GM12878 (cell line): ENCODE measurements at regions not wholly inside any gene's neighbourhood (a gene's known extent, or its start where the extent isn't known, plus 50 kb on each side); places are given as distances from the start of the nearest gene placed in this dataset.

ENCODE experiments used
- ATF7 ChIP-seq: fragments of 450-650 bp; IDR thresholded peaks from 2 replicates; pipeline ENCODE4 v1.6.1; 2016; ENCODE audit warnings: low read depth, mild to moderate bottlenecking
- CREB1 ChIP-seq: IDR thresholded peaks from 2 replicates; pipeline ENCODE4 v1.6.1; 2012; ENCODE audit warnings: low read depth, mild to moderate bottlenecking, inconsistent platforms
- E2F4 ChIP-seq: IDR thresholded peaks from 2 replicates; pipeline ENCODE4 v1.6.1; 2012; ENCODE audit warnings: low read depth, low read length, improper control_type of control experiment
- FOS ChIP-seq: IDR thresholded peaks from 3 replicates; pipeline ENCODE4 v1.6.1; 2011; ENCODE audit warnings: borderline replicate concordance; ENCODE audit not compliant: insufficient read length; ENCODE audit errors: extremely low read depth
- KDM1A ChIP-seq: fragments of 200-600 bp; sonication (generic); IDR thresholded peaks from 2 replicates; pipeline ENCODE4 v1.6.1; 2016; ENCODE audit warnings: borderline replicate concordance
- PML ChIP-seq: IDR thresholded peaks from 2 replicates; pipeline ENCODE4 v1.6.1; 2012; ENCODE audit warnings: low read length, inconsistent platforms
- POLR2AphosphoS5 ChIP-seq: IDR thresholded peaks from 2 replicates; pipeline ENCODE4 v1.6.1; 2011; ENCODE audit warnings: mild to moderate bottlenecking, low read length, inconsistent platforms
- RB1 ChIP-seq: fragments of 450-650 bp; formaldehyde crosslinking; IDR thresholded peaks from 2 replicates; pipeline ENCODE4 v1.6.1; 2017; ENCODE audit warnings: mild to moderate bottlenecking, borderline replicate concordance
- SIN3A ChIP-seq: IDR thresholded peaks from 2 replicates; pipeline ENCODE4 v1.6.1; 2012; ENCODE audit warnings: low read depth, low read length, improper control_type of control experiment
- TF ChIP-seq, protein P1 (sequence below), 3 experiments: IDR thresholded peaks in 2 of 3; conservative IDR thresholded peaks in 1 of 3; 2 replicates each; pipeline ENCODE4 v1.5.1; 2011; ENCODE audit warnings: low read depth in 3 of 3, low read length in 3 of 3, mild to moderate bottlenecking in 3 of 3, control low read depth in 2 of 3, moderate library complexity in 2 of 3, inconsistent platforms in 1 of 3, mixed read lengths in 1 of 3; ENCODE audit not compliant: control insufficient read depth in 2 of 3, insufficient read depth in 1 of 3; ENCODE audit errors: extremely low read depth in 1 of 3
- TF ChIP-seq, protein P2 (sequence below): IDR thresholded peaks from 2 replicates; pipeline ENCODE4 v1.6.1; 2012; ENCODE audit warnings: low read depth, low read length, improper control_type of control experiment
- TF ChIP-seq, protein P3 (sequence below): fragments of 450-650 bp; formaldehyde crosslinking; IDR thresholded peaks from 2 replicates; pipeline ENCODE4 v1.4.0; 2020; ENCODE audit warnings: mild to moderate bottlenecking, moderate library complexity

- TF ChIP-seq E2F4 (no peak), KDM1A (no peak), ATF7 (no peak), RB1 (no peak), FOS (no peak), CREB1 (no peak), SIN3A (no peak), POLR2AphosphoS5 (no peak), PML (no peak)
- TF ChIP-seq, protein P1, sequence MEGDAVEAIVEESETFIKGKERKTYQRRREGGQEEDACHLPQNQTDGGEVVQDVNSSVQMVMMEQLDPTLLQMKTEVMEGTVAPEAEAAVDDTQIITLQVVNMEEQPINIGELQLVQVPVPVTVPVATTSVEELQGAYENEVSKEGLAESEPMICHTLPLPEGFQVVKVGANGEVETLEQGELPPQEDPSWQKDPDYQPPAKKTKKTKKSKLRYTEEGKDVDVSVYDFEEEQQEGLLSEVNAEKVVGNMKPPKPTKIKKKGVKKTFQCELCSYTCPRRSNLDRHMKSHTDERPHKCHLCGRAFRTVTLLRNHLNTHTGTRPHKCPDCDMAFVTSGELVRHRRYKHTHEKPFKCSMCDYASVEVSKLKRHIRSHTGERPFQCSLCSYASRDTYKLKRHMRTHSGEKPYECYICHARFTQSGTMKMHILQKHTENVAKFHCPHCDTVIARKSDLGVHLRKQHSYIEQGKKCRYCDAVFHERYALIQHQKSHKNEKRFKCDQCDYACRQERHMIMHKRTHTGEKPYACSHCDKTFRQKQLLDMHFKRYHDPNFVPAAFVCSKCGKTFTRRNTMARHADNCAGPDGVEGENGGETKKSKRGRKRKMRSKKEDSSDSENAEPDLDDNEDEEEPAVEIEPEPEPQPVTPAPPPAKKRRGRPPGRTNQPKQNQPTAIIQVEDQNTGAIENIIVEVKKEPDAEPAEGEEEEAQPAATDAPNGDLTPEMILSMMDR (IDR thresholded peaks at IDR 0.05 in 2 of 3, conservative IDR thresholded peaks at IDR 0.05 in 1 of 3; ENCODE audit: control insufficient read depth in 2 of 3, extremely low read depth in 1 of 3, insufficient read depth in 1 of 3, low read depth in 3 of 3, low read length in 3 of 3): no peak
- TF ChIP-seq, protein P2, sequence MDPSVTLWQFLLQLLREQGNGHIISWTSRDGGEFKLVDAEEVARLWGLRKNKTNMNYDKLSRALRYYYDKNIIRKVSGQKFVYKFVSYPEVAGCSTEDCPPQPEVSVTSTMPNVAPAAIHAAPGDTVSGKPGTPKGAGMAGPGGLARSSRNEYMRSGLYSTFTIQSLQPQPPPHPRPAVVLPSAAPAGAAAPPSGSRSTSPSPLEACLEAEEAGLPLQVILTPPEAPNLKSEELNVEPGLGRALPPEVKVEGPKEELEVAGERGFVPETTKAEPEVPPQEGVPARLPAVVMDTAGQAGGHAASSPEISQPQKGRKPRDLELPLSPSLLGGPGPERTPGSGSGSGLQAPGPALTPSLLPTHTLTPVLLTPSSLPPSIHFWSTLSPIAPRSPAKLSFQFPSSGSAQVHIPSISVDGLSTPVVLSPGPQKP: no peak
- TF ChIP-seq, protein P3, sequence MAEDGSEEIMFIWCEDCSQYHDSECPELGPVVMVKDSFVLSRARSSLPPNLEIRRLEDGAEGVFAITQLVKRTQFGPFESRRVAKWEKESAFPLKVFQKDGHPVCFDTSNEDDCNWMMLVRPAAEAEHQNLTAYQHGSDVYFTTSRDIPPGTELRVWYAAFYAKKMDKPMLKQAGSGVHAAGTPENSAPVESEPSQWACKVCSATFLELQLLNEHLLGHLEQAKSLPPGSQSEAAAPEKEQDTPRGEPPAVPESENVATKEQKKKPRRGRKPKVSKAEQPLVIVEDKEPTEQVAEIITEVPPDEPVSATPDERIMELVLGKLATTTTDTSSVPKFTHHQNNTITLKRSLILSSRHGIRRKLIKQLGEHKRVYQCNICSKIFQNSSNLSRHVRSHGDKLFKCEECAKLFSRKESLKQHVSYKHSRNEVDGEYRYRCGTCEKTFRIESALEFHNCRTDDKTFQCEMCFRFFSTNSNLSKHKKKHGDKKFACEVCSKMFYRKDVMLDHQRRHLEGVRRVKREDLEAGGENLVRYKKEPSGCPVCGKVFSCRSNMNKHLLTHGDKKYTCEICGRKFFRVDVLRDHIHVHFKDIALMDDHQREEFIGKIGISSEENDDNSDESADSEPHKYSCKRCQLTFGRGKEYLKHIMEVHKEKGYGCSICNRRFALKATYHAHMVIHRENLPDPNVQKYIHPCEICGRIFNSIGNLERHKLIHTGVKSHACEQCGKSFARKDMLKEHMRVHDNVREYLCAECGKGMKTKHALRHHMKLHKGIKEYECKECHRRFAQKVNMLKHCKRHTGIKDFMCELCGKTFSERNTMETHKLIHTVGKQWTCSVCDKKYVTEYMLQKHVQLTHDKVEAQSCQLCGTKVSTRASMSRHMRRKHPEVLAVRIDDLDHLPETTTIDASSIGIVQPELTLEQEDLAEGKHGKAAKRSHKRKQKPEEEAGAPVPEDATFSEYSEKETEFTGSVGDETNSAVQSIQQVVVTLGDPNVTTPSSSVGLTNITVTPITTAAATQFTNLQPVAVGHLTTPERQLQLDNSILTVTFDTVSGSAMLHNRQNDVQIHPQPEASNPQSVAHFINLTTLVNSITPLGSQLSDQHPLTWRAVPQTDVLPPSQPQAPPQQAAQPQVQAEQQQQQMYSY (CRISPR knock-in tag): no peak
These were observed 278.4 kb upstream of the ATXN7L3B start for GRCh38 chr12:74259199-74259598.
